ENCODE measurements at regions not wholly inside any gene's neighbourhood (a gene's known extent, or its start where the extent isn't known, plus 50 kb on each side); places are given as distances from the start of the nearest gene placed in this dataset.
"Not testable (repeated sequence)": the region's sequence is repeated elsewhere in the genome, so short reads cannot be mapped to it uniquely, and the experiment has no call there.

DNA sequence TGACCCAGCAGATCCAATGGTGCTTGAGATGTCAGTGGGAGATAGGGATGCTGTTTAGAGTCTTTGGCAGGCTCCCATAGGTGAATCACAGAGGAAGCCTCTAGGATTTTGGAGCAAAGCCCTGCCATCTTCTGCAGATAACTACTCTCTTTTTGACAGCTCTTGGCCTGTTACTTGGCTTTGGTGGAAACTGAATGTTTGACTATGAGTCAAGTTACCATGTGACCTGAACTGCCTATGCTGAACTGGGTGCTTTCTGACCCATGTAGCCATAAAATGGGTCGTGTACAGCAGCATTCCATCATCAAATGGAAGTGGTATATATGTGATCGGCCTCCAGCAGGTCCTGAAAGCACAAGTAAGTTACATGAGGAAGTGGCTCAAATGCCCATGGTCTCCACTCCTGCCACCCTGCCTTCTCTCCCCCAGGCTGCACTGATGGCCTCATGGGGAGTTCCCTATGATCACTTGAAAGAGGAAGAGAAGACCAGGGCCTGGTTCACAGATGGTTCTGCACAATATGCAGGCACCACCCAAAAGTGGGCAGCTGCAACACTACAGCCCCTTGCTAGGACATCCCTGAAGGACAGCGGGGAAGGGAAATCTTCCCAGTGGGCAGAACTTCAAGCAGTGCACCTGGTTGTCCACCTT lies 105.6 kb upstream of the ZC3H12A start:
- TF ChIP-seq POLR2A, POLR2AphosphoS5 (IDR thresholded peaks at IDR 0.05; ENCODE audit: low read depth, low read length): not testable (repeated sequence)
